CD14-positive monocyte (primary cell): ENCODE measurements at regions not wholly inside any gene's neighbourhood (a gene's known extent, or its start where the extent isn't known, plus 50 kb on each side); places are given as distances from the start of the nearest gene placed in this dataset.

ENCODE experiments used
- DNase-seq, 3 donors: peaks; one replicate each; pipeline ENCODE4 v3.0.0-alpha.2; 2011 to 2022
- H2AFZ ChIP-seq: 2 replicates; pipeline ENCODE4 v1.6.0; 2012; ENCODE audit warnings: mild to moderate bottlenecking, low read depth, low read length, inconsistent platforms; ENCODE audit not compliant: insufficient read depth, poor library complexity, severe bottlenecking
- H3K27ac ChIP-seq, 2 donors: 1 replicate in 1 of 2; 2 replicates in 1 of 2; pipeline ENCODE4 v1.5.1; 2012 to 2013; ENCODE audit warnings: low read length in 2 of 2, control low read depth in 1 of 2, inconsistent platforms in 1 of 2, low read depth in 1 of 2, mild to moderate bottlenecking in 1 of 2
- H3K27me3 ChIP-seq, 2 donors: one replicate each; pipeline versions ENCODE4 v1.6.0 to v1.6.1; 2011 to 2013; ENCODE audit warnings: low read length in 2 of 2; ENCODE audit not compliant: control insufficient read depth in 2 of 2, insufficient read depth in 2 of 2
- H3K36me3 ChIP-seq, 2 donors: replicated peaks in 1 of 2; 1 replicate in 1 of 2; 2 replicates in 1 of 2; pipeline versions ENCODE4 v1.5.1 to v1.6.1; 2012 to 2013; ENCODE audit warnings: low read length in 2 of 2, control low read depth in 1 of 2, inconsistent platforms in 1 of 2, mild to moderate bottlenecking in 1 of 2; ENCODE audit not compliant: insufficient read depth in 2 of 2, control insufficient read depth in 1 of 2
- H3K4me1 ChIP-seq, 2 donors: 1 replicate in 1 of 2; 2 replicates in 1 of 2; pipeline versions ENCODE4 v1.5.1 to v1.6.1; 2012 to 2013; ENCODE audit warnings: low read length in 2 of 2, control low read depth in 1 of 2, inconsistent platforms in 1 of 2, mild to moderate bottlenecking in 1 of 2, moderate library complexity in 1 of 2; ENCODE audit not compliant: insufficient read depth in 2 of 2, control insufficient read depth in 1 of 2
- H3K4me2 ChIP-seq: replicated peaks from 2 replicates; pipeline ENCODE3; 2012; ENCODE audit warnings: low read length, moderate library complexity, mild to moderate bottlenecking; ENCODE audit not compliant: poor library complexity, severe bottlenecking; ENCODE audit errors: extremely low read depth
- H3K4me3 ChIP-seq, 3 experiments: fragments of 200-600 bp in 1 of 3; sonication (generic) in 1 of 3; replicated peaks in 1 of 3; 1 replicate in 2 of 3; 2 replicates in 1 of 3; pipeline ENCODE4 v1.5.1; 2011 to 2013; ENCODE audit warnings: low read length in 3 of 3, mild to moderate bottlenecking in 3 of 3, control low read depth in 2 of 3, low read depth in 2 of 3, inconsistent platforms in 1 of 3, moderate library complexity in 1 of 3
- H3K79me2 ChIP-seq: 2 replicates; pipeline ENCODE4 v1.6.0; 2012; ENCODE audit warnings: mild to moderate bottlenecking, control low read depth, inconsistent platforms, low read length, moderate library complexity; ENCODE audit not compliant: insufficient read depth
- H3K9ac ChIP-seq: 2 replicates; pipeline ENCODE4 v1.6.0; 2017; ENCODE audit warnings: low read length, mild to moderate bottlenecking; ENCODE audit not compliant: insufficient read depth, poor library complexity, severe bottlenecking
- H3K9me3 ChIP-seq, 2 donors: replicated peaks in 1 of 2; 1 replicate in 1 of 2; 2 replicates in 1 of 2; pipeline versions ENCODE4 v1.5.1 to v1.6.1; 2012 to 2013; ENCODE audit warnings: low read length in 2 of 2, control low read depth in 1 of 2; ENCODE audit not compliant: control insufficient read depth in 1 of 2, insufficient read depth in 1 of 2
- H4K20me1 ChIP-seq: 2 replicates; pipeline ENCODE4 v1.6.0; 2012; ENCODE audit warnings: mild to moderate bottlenecking, low read length, control low read depth, moderate library complexity; ENCODE audit not compliant: insufficient read depth
- H3K27ac Mint-ChIP-seq, 7 donors: one replicate each; pipeline ENCODE4 v1.8.0; 2020; ENCODE audit warnings: mild to moderate bottlenecking in 7 of 7, mixed read lengths in 7 of 7, moderate library complexity in 6 of 7, inconsistent platforms in 2 of 7
- H3K27me3 Mint-ChIP-seq, 3 donors: one replicate each; pipeline ENCODE4 v1.8.0; 2021 to 2022; ENCODE audit warnings: low read depth in 3 of 3, mild to moderate bottlenecking in 3 of 3, mixed read lengths in 3 of 3, moderate library complexity in 3 of 3, inconsistent platforms in 1 of 3
- H3K36me3 Mint-ChIP-seq, 2 donors: one replicate each; pipeline ENCODE4 v1.8.0; 2020; ENCODE audit warnings: mixed read lengths in 2 of 2, inconsistent platforms in 1 of 2, mild to moderate bottlenecking in 1 of 2
- H3K4me1 Mint-ChIP-seq: one replicate; pipeline ENCODE4 v1.8.0; 2020; ENCODE audit warnings: mild to moderate bottlenecking, mixed read lengths
- H3K4me3 Mint-ChIP-seq, 2 donors: one replicate each; pipeline ENCODE4 v1.8.0; 2020; ENCODE audit warnings: mild to moderate bottlenecking in 2 of 2, mixed read lengths in 2 of 2, moderate library complexity in 1 of 2
- H3K9me3 Mint-ChIP-seq, 7 donors: one replicate each; pipeline ENCODE4 v1.8.0; 2020 to 2022; ENCODE audit warnings: mixed read lengths in 7 of 7, mild to moderate bottlenecking in 6 of 7, moderate library complexity in 6 of 7, inconsistent platforms in 2 of 7
- CTCF ChIP-seq: fragments of 200-600 bp; IDR thresholded peaks from one replicate; pipeline ENCODE4 v1.8.0; 2022; ENCODE audit warnings: antibody characterized with exemption, mild to moderate bottlenecking
- WGBS: methylation state at CpG from one replicate; pipeline ENCODE4 v1.1.5; 2013; ENCODE audit warnings: missing lambda C conversion rate; ENCODE audit not compliant: insufficient coverage; 5-methylcytosine and 5-hydroxymethylcytosine counted together
- intact Hi-C, 2 donors: fragments of 100-400 bp; cut with micrococcal nuclease; formaldehyde crosslinking; loops; one replicate each; pipeline versions ENCODE4 v1.15.0 to v1.15.1; 2023

DNA sequence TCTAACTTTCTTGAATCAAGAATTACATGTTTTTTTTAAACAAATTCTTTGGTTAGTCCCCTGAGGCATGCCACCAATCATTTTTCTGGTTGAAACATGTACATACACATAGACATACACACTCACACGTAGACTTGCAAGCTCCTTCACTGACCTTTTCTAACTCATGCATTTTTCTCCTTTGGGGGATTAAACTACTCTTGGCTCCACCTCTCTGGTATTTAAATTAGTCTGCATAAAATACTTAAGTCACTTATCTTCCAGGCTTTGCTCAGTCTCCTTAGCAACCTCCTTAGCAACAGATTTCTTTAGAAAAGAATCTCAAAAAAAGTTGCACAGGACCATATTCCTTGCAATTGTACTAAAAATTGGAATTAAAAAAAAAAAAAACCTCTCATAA, 440.9 kb upstream of the LRRC7 start:
- no peak for DNase-seq
- Mint-ChIP-seq H3K36me3 (no peaks in the 10 kb centered on the region), H3K27ac (no peak overlapping the region), H3K4me1 (no peaks in the 10 kb centered on the region), H3K9me3 (peaks cover 5 to 10% (median 6%) of the 10 kb centered on the region in 7 donors), H3K27me3 (peaks cover 0 to 1% (median 0%) of the 10 kb centered on the region in 3 donors), H3K4me3 (no peak overlapping the region)
- Histone ChIP-seq H3K27ac (no peak overlapping the region), H3K4me2 (no peak overlapping the region), H3K27me3 (no peaks in the 10 kb centered on the region), H3K9ac (no peak overlapping the region), H3K4me1 (no peaks in the 10 kb centered on the region), H3K9me3 (peaks cover under 1 to 3% of the 10 kb centered on the region in 2 donors), H3K79me2 (no peaks in the 10 kb centered on the region), H3K4me3 (no peak overlapping the region), H3K36me3 (no peaks in the 10 kb centered on the region), H4K20me1 (no peaks in the 10 kb centered on the region), H2AFZ (no peak overlapping the region)
- no CpG with 5 or more reads among the region's 1 CpG for WGBS
- TF ChIP-seq CTCF = no peak
- intact Hi-C loops = no loop called here

GRCh38 chr1:69128204-69128603, 439.5 kb upstream of the LRRC7 start:
- no peaks in the 10 kb centered on the region for H3K4me1 Mint-ChIP-seq

More at GRCh38 chr1:69128204-69128603, 439.5 kb upstream of the LRRC7 start:
- Histone ChIP-seq H3K4me1 (no peaks in the 10 kb centered on the region), H3K4me2 (no peak overlapping the region), H3K27ac (no peak overlapping the region), H3K4me3 (no peak overlapping the region), H4K20me1 (no peaks in the 10 kb centered on the region), H3K27me3 (no peaks in the 10 kb centered on the region), H3K79me2 (no peaks in the 10 kb centered on the region), H2AFZ (no peak overlapping the region), H3K9ac (no peak overlapping the region), H3K9me3 (no peaks in the 10 kb centered on the region), H3K36me3 (no peaks in the 10 kb centered on the region)
- Mint-ChIP-seq H3K4me3 (no peak overlapping the region), H3K27ac (no peak overlapping the region), H3K9me3 (peaks cover 5 to 10% (median 6%) of the 10 kb centered on the region in 7 donors), H3K27me3 (peaks cover 0 to 1% (median 0%) of the 10 kb centered on the region in 3 donors), H3K36me3 (no peaks in the 10 kb centered on the region)
- DNase-seq = no peak
- no CpG with 5 or more reads among the region's 4 CpGs for WGBS
- TF ChIP-seq CTCF = no peak
- intact Hi-C loops = no loop called here
